Smooth muscle cell (in vitro differentiated cells): ENCODE measurements at regions not wholly inside any gene's neighbourhood (a gene's known extent, or its start where the extent isn't known, plus 50 kb on each side); places are given as distances from the start of the nearest gene placed in this dataset.

ENCODE experiments used
- DNase-seq: peaks from one replicate; lab custom pipeline; 2025; ENCODE audit not compliant: unreplicated experiment; lab: John Stamatoyannopoulos, UW
- H2AFZ ChIP-seq: fragments of 200-600 bp; sonication (generic); 2 replicates; pipeline ENCODE4 v1.6.0; 2016; ENCODE audit warnings: antibody characterized with exemption, low read depth, mild to moderate bottlenecking
- H3F3A ChIP-seq: fragments of 200-600 bp; sonication (generic); 2 replicates; pipeline ENCODE4 v1.6.0; 2017; ENCODE audit warnings: antibody characterized with exemption, low read depth
- H3K27ac ChIP-seq: fragments of 200-600 bp; sonication (generic); 2 replicates; pipeline ENCODE4 v1.5.1; 2016; ENCODE audit warnings: low read depth, mild to moderate bottlenecking
- H3K27me3 ChIP-seq: fragments of 200-600 bp; sonication (generic); 2 replicates; pipeline ENCODE4 v1.6.1; 2016; ENCODE audit warnings: low read depth, mild to moderate bottlenecking
- H3K36me3 ChIP-seq: fragments of 200-600 bp; sonication (generic); 2 replicates; pipeline ENCODE4 v1.5.1; 2016; ENCODE audit warnings: low read depth
- H3K4me1 ChIP-seq: fragments of 200-600 bp; sonication (generic); 2 replicates; pipeline ENCODE4 v1.5.1; 2016; ENCODE audit warnings: low read depth
- H3K4me2 ChIP-seq: fragments of 200-600 bp; sonication (generic); 2 replicates; pipeline ENCODE4 v1.6.0; 2016; ENCODE audit warnings: mild to moderate bottlenecking
- H3K4me3 ChIP-seq: fragments of 200-600 bp; sonication (generic); 2 replicates; pipeline ENCODE4 v1.5.1; 2016; ENCODE audit warnings: mild to moderate bottlenecking
- H3K79me2 ChIP-seq: fragments of 200-600 bp; sonication (generic); 2 replicates; pipeline ENCODE4 v1.6.0; 2016; ENCODE audit warnings: low read depth, mild to moderate bottlenecking
- H3K9ac ChIP-seq: fragments of 200-600 bp; sonication (generic); 2 replicates; pipeline ENCODE4 v1.6.0; 2016; ENCODE audit warnings: low read depth
- H3K9me3 ChIP-seq: fragments of 200-600 bp; sonication (generic); replicated peaks from 2 replicates; pipeline ENCODE4 v1.5.1; 2016; ENCODE audit warnings: low read depth
- H4K20me1 ChIP-seq: fragments of 200-600 bp; sonication (generic); 2 replicates; pipeline ENCODE4 v1.6.0; 2016; ENCODE audit warnings: low read depth
- CTCF ChIP-seq: fragments of 200-600 bp; sonication (generic); IDR thresholded peaks from 2 replicates; pipeline ENCODE4 v1.5.1; 2017; ENCODE audit warnings: borderline replicate concordance, mild to moderate bottlenecking, antibody characterized with exemption; ENCODE audit not compliant: insufficient read depth, poor library complexity, severe bottlenecking
- WGBS: methylation state at CpG from one replicate; pipeline ENCODE4 v1.1.7; 2016; ENCODE audit warnings: low lambda C conversion rate; 5-methylcytosine and 5-hydroxymethylcytosine counted together

DNA sequence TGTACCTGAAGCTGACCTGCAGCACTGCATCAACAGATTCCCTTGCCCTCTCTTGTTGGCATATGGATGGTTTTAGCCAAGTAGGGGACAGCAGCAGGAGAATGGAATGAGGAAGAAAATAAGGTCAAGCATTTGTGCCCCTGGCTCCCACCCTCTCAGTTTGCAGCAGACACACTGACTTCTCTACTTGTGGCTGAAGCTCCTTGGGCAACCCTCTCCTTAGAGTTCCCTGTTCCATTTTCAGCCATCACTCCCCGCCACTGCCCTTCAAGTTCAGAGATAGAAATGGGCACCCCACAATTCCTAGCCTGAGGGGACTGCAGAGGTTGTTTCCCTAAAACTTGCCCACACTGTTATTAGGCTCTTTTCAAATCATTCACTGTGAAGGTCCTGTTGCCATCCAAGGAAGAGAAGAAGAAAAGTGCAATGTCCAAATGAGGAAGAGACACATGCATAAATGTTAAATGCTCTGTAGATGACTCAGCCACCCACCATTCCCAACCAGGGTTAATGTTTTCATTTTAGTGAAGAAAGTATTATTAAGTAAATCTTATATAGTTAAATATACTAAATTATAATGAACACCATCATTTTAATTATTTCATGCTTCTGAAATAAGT lies 295.9 kb upstream of the UBE2E2 start:
- Histone ChIP-seq H3K36me3 (no peaks in the 10 kb centered on the region), H2AFZ (no peak overlapping the region), H3K27ac (peak overlapping the region; percentile 13), H3K4me3 (no peak overlapping the region), H3F3A (no peaks in the 10 kb centered on the region), H3K4me1 (no peaks in the 10 kb centered on the region), H3K27me3 (no peaks in the 10 kb centered on the region), H4K20me1 (no peaks in the 10 kb centered on the region), H3K4me2 (peak overlapping the region; percentile 11), H3K79me2 (no peaks in the 10 kb centered on the region), H3K9me3 (no peaks in the 10 kb centered on the region), H3K9ac (no peak overlapping the region)
- no peak for TF ChIP-seq CTCF
- WGBS: 100% methylated on average over 1 of the region's 1 CpG
- no peak for DNase-seq

DNA sequence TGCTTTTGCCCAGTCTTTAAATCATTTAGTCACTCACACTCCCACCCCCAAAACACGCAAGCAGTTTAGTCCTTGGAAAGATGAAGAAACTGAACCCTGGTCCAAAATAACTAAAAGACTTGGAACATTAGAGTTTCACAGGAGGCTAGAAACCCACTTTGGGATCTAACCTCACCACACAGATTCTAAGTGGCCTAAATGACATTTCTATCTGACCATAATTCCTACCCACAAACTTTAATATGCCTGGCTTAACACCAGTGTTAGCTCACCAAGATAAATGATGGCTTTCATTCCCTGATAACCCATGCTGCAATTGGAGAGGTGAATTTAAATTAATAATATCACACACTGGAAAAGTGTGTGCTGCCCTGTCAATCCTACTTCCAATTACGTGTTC lies 295.3 kb upstream of the UBE2E2 start:
- Histone ChIP-seq H2AFZ (no peak overlapping the region), H3K4me1 (no peaks in the 10 kb centered on the region), H3K4me3 (no peak overlapping the region), H3K36me3 (no peaks in the 10 kb centered on the region), H4K20me1 (no peaks in the 10 kb centered on the region), H3K27ac (peak overlapping the region; percentile 13), H3K27me3 (no peaks in the 10 kb centered on the region), H3F3A (no peaks in the 10 kb centered on the region), H3K4me2 (peak overlapping the region; percentile 11), H3K9me3 (no peaks in the 10 kb centered on the region), H3K79me2 (no peaks in the 10 kb centered on the region), H3K9ac (no peak overlapping the region)
- no peak for TF ChIP-seq CTCF
- DNase-seq: no peak
- WGBS: 72% methylated on average over 2 of the region's 2 CpGs

DNA sequence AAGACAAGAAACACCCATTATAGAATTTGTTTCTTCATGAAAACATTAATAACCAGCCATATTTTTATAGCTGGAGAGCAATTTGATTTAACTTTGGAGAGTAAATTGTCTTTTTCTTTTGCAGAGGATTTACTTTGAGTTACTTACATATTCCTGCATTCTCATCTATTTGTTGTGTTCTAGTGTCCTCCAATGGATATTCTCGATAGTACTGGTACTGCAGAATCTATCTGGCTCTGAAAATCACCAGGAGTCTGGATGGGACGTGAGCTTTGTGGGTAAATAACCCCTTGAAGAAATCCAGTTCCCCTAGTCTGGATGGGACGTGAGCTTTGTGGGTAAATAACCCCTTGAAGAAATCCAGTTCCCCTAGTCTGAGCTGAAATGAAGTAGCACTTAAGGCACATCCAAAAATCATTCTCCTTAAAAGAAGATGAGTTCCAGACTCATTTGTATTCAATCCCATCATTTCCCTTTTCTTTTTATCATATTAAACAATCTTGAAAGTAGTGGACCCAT lies 294.1 kb upstream of the UBE2E2 start:
- H3K27ac ChIP-seq: no peak overlapping the region
- H3K36me3 ChIP-seq: no peaks in the 10 kb centered on the region
- no peaks in the 10 kb centered on the region for H3K9me3 ChIP-seq
- no peak overlapping the region for H3K9ac ChIP-seq
- no peak for TF ChIP-seq CTCF
- 55% methylated on average over 3 of the region's 3 CpGs for WGBS
- no peaks in the 10 kb centered on the region for H4K20me1 ChIP-seq
- no peaks in the 10 kb centered on the region for H3K79me2 ChIP-seq
- H2AFZ ChIP-seq: no peak overlapping the region
- H3F3A ChIP-seq: no peaks in the 10 kb centered on the region
- no peak for DNase-seq
- no peaks in the 10 kb centered on the region for H3K27me3 ChIP-seq
- no peak overlapping the region for H3K4me3 ChIP-seq
- no peaks in the 10 kb centered on the region for H3K4me1 ChIP-seq
- H3K4me2 ChIP-seq: no peak overlapping the region

- no peak overlapping the region for H3K4me2 ChIP-seq
- H3K27me3 ChIP-seq: no peaks in the 10 kb centered on the region
- H3K27ac ChIP-seq: no peak overlapping the region
- H4K20me1 ChIP-seq: no peaks in the 10 kb centered on the region
- no peaks in the 10 kb centered on the region for H3K36me3 ChIP-seq
- no peak overlapping the region for H3K9ac ChIP-seq
- 51% methylated on average over 2 of the region's 2 CpGs for WGBS
- no peak for DNase-seq
- no peak for TF ChIP-seq CTCF
- no peaks in the 10 kb centered on the region for H3K4me1 ChIP-seq
- H3F3A ChIP-seq: no peaks in the 10 kb centered on the region
- H3K4me3 ChIP-seq: no peak overlapping the region
- H3K79me2 ChIP-seq: no peaks in the 10 kb centered on the region
- no peak overlapping the region for H2AFZ ChIP-seq
- H3K9me3 ChIP-seq: no peaks in the 10 kb centered on the region
Measured at GRCh38 chr3:22916933-22917332, 286.2 kb upstream of the UBE2E2 start.
